ENCODE measurements at regions not wholly inside any gene's neighbourhood (a gene's known extent, or its start where the extent isn't known, plus 50 kb on each side); places are given as distances from the start of the nearest gene placed in this dataset.

GRCh38 chr3:82364827-82365226 lies 603.4 kb upstream of the GBE1 start:
- no peak overlapping the region for H3K4me3 ChIP-seq
- no peak overlapping the region for H3K27ac ChIP-seq
- no peak overlapping the region for H3K9ac ChIP-seq
- no peaks in the 10 kb centered on the region for H4K20me1 ChIP-seq
- no peaks in the 10 kb centered on the region for H3K36me3 ChIP-seq
- no peaks in the 10 kb centered on the region for H3K9me3 ChIP-seq (replicated peaks in 1 of 11)
- TF ChIP-seq Cebpa-rat (IDR thresholded peaks at IDR 0.05): no peak
- no peak overlapping the region for H3K4me2 ChIP-seq
- H3K27me3 ChIP-seq: no peaks in the 10 kb centered on the region
- no peaks in the 10 kb centered on the region for H3K4me1 ChIP-seq

GRCh38 chr3:82363131-82363530 lies 601.7 kb upstream of the GBE1 start:
- no peak overlapping the region for H3K4me2 ChIP-seq
- TF ChIP-seq Cebpa-rat (IDR thresholded peaks at IDR 0.05): 0 out of 22 replicates have a peak, but pooled peaks of 1 of the 11 experiments have one; percentile 10
- H3K27ac ChIP-seq: no peak overlapping the region
- no peak overlapping the region for H3K9ac ChIP-seq
- no peak overlapping the region for H3K4me3 ChIP-seq
- no peaks in the 10 kb centered on the region for H4K20me1 ChIP-seq
- H3K27me3 ChIP-seq: no peaks in the 10 kb centered on the region
- no peaks in the 10 kb centered on the region for H3K9me3 ChIP-seq (replicated peaks in 1 of 11)
- H3K4me1 ChIP-seq: no peaks in the 10 kb centered on the region
- no peaks in the 10 kb centered on the region for H3K36me3 ChIP-seq

GRCh38 chr3:82355228-82355627 lies 593.8 kb upstream of the GBE1 start:
- TF ChIP-seq Cebpa-rat (IDR thresholded peaks at IDR 0.05): no peak
- no peaks in the 10 kb centered on the region for H3K4me1 ChIP-seq
- no peaks in the 10 kb centered on the region for H4K20me1 ChIP-seq
- H3K36me3 ChIP-seq: no peaks in the 10 kb centered on the region
- no peak overlapping the region for H3K27ac ChIP-seq
- H3K9ac ChIP-seq: no peak overlapping the region
- no peaks in the 10 kb centered on the region for H3K27me3 ChIP-seq
- no peaks in the 10 kb centered on the region for H3K9me3 ChIP-seq (replicated peaks in 1 of 11)
- no peak overlapping the region for H3K4me3 ChIP-seq
- no peak overlapping the region for H3K4me2 ChIP-seq

GRCh38 chr3:82354228-82354627 lies 592.8 kb upstream of the GBE1 start:
- Histone ChIP-seq H3K27me3 (no peaks in the 10 kb centered on the region), H3K4me3 (no peak overlapping the region), H3K27ac (no peak overlapping the region), H3K36me3 (no peaks in the 10 kb centered on the region), H3K9me3 (replicated peaks in 1 of 11) (no peaks in the 10 kb centered on the region), H3K4me1 (no peaks in the 10 kb centered on the region), H3K4me2 (no peak overlapping the region), H4K20me1 (no peaks in the 10 kb centered on the region), H3K9ac (no peak overlapping the region)
- TF ChIP-seq Cebpa-rat (IDR thresholded peaks at IDR 0.05): no peak

- Histone ChIP-seq H3K4me3 (no peak overlapping the region), H3K9ac (no peak overlapping the region), H3K36me3 (no peaks in the 10 kb centered on the region), H3K4me1 (no peaks in the 10 kb centered on the region), H3K4me2 (no peak overlapping the region), H3K27ac (no peak overlapping the region), H3K9me3 (replicated peaks in 1 of 11) (no peaks in the 10 kb centered on the region), H3K27me3 (no peaks in the 10 kb centered on the region), H4K20me1 (no peaks in the 10 kb centered on the region)
- no peak for TF ChIP-seq Cebpa-rat (IDR thresholded peaks at IDR 0.05)
Observed at GRCh38 chr3:82353306-82354171, 592.1 kb upstream of the GBE1 start.

GRCh38 chr3:82347585-82347984 lies 586.1 kb upstream of the GBE1 start:
- H3K9ac ChIP-seq: no peak overlapping the region
- no peaks in the 10 kb centered on the region for H3K27me3 ChIP-seq
- H3K4me1 ChIP-seq: no peaks in the 10 kb centered on the region
- no peak overlapping the region for H3K27ac ChIP-seq
- no peaks in the 10 kb centered on the region for H4K20me1 ChIP-seq
- no peak overlapping the region for H3K4me2 ChIP-seq
- H3K4me3 ChIP-seq: no peak overlapping the region
- no peak for TF ChIP-seq Cebpa-rat (IDR thresholded peaks at IDR 0.05)
- H3K9me3 ChIP-seq (replicated peaks in 1 of 11): no peaks in the 10 kb centered on the region
- H3K36me3 ChIP-seq: no peaks in the 10 kb centered on the region

- Histone ChIP-seq H3K9ac (no peak overlapping the region), H3K27ac (no peak overlapping the region), H3K4me3 (no peak overlapping the region), H3K36me3 (no peaks in the 10 kb centered on the region), H3K9me3 (replicated peaks in 1 of 11) (no peaks in the 10 kb centered on the region), H3K4me2 (no peak overlapping the region), H3K27me3 (no peaks in the 10 kb centered on the region), H3K4me1 (no peaks in the 10 kb centered on the region), H4K20me1 (no peaks in the 10 kb centered on the region)
- TF ChIP-seq Cebpa-rat (IDR thresholded peaks at IDR 0.05): no peak
Observed at GRCh38 chr3:82342521-82342920, 581.1 kb upstream of the GBE1 start.

- Histone ChIP-seq H4K20me1 (no peaks in the 10 kb centered on the region), H3K4me1 (no peaks in the 10 kb centered on the region), H3K4me2 (no peak overlapping the region), H3K4me3 (no peak overlapping the region), H3K27me3 (no peaks in the 10 kb centered on the region), H3K36me3 (no peaks in the 10 kb centered on the region), H3K9ac (no peak overlapping the region), H3K9me3 (replicated peaks in 1 of 11) (no peaks in the 10 kb centered on the region), H3K27ac (no peak overlapping the region)
- TF ChIP-seq Cebpa-rat (IDR thresholded peaks at IDR 0.05): no peak
Observed at GRCh38 chr3:82329300-82329699, 567.9 kb upstream of the GBE1 start.

GRCh38 chr3:82311901-82312300 lies 550.5 kb upstream of the GBE1 start:
- TF ChIP-seq Cebpa-rat (IDR thresholded peaks at IDR 0.05): no peak

GRCh38 chr3:82308755-82309154 lies 547.3 kb upstream of the GBE1 start:
- no peaks in the 10 kb centered on the region for H3K9me3 ChIP-seq (replicated peaks in 1 of 11)
- H3K27ac ChIP-seq: no peak overlapping the region
- no peak overlapping the region for H3K4me2 ChIP-seq
- H4K20me1 ChIP-seq: no peaks in the 10 kb centered on the region
- H3K27me3 ChIP-seq: no peaks in the 10 kb centered on the region
- no peak overlapping the region for H3K9ac ChIP-seq
- no peaks in the 10 kb centered on the region for H3K4me1 ChIP-seq
- no peak overlapping the region for H3K4me3 ChIP-seq
- no peaks in the 10 kb centered on the region for H3K36me3 ChIP-seq
- no peak for TF ChIP-seq Cebpa-rat (IDR thresholded peaks at IDR 0.05)

More at GRCh38 chr3:82311901-82312300, 550.5 kb upstream of the GBE1 start:
- Histone ChIP-seq H3K27ac (no peak overlapping the region), H4K20me1 (no peaks in the 10 kb centered on the region), H3K9ac (no peak overlapping the region), H3K4me3 (no peak overlapping the region), H3K4me2 (no peak overlapping the region), H3K9me3 (replicated peaks in 1 of 11) (no peaks in the 10 kb centered on the region), H3K36me3 (no peaks in the 10 kb centered on the region), H3K27me3 (no peaks in the 10 kb centered on the region), H3K4me1 (no peaks in the 10 kb centered on the region)

Data from BLaER1 treated with 17β-estradiol and CSF1 and Interleukin-3, amounts not matched to agents 10 nM and 100 nM (cell line).